Subcutaneous abdominal adipose tissue (tissue), 5 donors: ENCODE measurements at regions not wholly inside any gene's neighbourhood (a gene's known extent, or its start where the extent isn't known, plus 50 kb on each side); places are given as distances from the start of the nearest gene placed in this dataset.

Experiments
- H3K27ac ChIP-seq: one replicate; pipeline ENCODE4 v1.7.0; 2013; ENCODE audit warnings: low read depth, mild to moderate bottlenecking, inconsistent platforms, low read length, moderate library complexity
- H3K27me3 ChIP-seq, 5 donors: one replicate each; pipeline ENCODE4 v1.7.0; 2013; ENCODE audit warnings: low read length in 5 of 5, inconsistent platforms in 1 of 5; ENCODE audit not compliant: control insufficient read depth in 5 of 5, insufficient read depth in 4 of 5
- H3K36me3 ChIP-seq, 5 donors: one replicate each; pipeline ENCODE4 v1.7.0; 2013; ENCODE audit warnings: low read length in 5 of 5; ENCODE audit not compliant: control insufficient read depth in 5 of 5, insufficient read depth in 5 of 5
- H3K4me1 ChIP-seq, 5 donors: one replicate each; pipeline ENCODE4 v1.7.0; 2013; ENCODE audit warnings: low read length in 5 of 5, mild to moderate bottlenecking in 3 of 5, moderate library complexity in 1 of 5; ENCODE audit not compliant: control insufficient read depth in 5 of 5, insufficient read depth in 5 of 5
- H3K4me3 ChIP-seq, 5 donors: one replicate each; pipeline ENCODE4 v1.7.0; 2013; ENCODE audit warnings: low read length in 5 of 5, low read depth in 1 of 5
- H3K9ac ChIP-seq, 5 donors: one replicate each; pipeline ENCODE4 v1.7.0; 2013; ENCODE audit warnings: low read length in 5 of 5, mild to moderate bottlenecking in 4 of 5, moderate library complexity in 3 of 5
- H3K9me3 ChIP-seq, 5 donors: one replicate each; pipeline ENCODE4 v1.7.0; 2013; ENCODE audit warnings: low read length in 5 of 5; ENCODE audit not compliant: control insufficient read depth in 5 of 5
- donor health status: healthy.
- donor health status: healthy.
- donor health status: healthy.
- donor health status: healthy.
- donor health status: healthy.

DNA sequence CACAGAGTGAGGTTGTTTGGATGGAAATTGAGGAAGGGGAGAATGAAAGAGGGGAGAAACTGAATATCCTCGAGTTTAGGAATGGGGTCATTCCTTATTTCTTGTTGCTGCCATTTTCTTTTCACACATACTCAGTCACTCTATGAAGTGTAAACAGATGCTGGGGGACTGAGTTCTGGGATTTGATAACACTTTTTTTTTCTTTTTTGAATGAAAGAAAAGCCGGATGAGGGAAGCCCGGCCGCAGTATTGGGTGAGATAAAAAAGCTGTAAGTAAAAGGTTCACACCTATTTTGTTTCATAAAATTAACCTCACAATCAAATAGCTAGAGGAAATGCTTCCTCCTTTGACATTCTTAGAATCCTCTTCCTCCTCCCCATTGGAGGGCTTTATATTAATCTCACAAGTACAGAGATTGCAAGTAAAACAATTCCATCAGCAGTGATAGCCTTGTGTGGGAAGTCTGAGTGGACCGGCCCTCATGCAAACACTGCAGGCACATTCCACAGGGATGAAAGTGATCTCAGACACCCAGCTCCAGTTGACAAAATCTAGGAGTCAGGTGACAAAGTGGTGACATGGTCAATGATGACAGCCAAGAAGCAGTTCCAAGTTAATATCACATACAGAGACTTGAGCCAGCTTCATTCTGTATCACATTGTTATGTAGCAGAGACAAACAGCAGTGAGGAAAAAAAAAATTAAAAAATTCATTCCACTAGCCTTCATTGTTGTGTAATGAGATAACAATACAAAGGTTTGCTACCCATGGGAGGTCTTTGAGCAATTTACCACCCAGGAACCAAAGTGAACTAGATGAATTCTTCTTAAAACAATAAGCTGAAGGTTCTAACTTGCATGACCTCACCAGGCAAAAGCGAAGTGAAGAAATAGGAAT lies 391.1 kb upstream of the HSF2 start:
- Histone ChIP-seq H3K4me1 (no peaks in the 10 kb centered on the region), H3K27ac (no peak overlapping the region), H3K9ac (no peak overlapping the region), H3K36me3 (no peaks in the 10 kb centered on the region), H3K27me3 (no peaks in the 10 kb centered on the region), H3K4me3 (no peak overlapping the region), H3K9me3 (no peaks in the 10 kb centered on the region)

- no peak overlapping the region for H3K9ac ChIP-seq
Observed at GRCh38 chr6:122009000-122009350, 390.5 kb upstream of the HSF2 start.

GRCh38 chr6:122012578-122012977 lies 386.9 kb upstream of the HSF2 start:
- Histone ChIP-seq H3K9me3 (no peaks in the 10 kb centered on the region), H3K27me3 (no peaks in the 10 kb centered on the region), H3K9ac (no peak overlapping the region), H3K4me3 (no peak overlapping the region), H3K4me1 (no peaks in the 10 kb centered on the region), H3K27ac (no peak overlapping the region), H3K36me3 (no peaks in the 10 kb centered on the region)

More at GRCh38 chr6:122009000-122009350, 390.5 kb upstream of the HSF2 start:
- H3K36me3 ChIP-seq: no peaks in the 10 kb centered on the region
- H3K9me3 ChIP-seq: no peaks in the 10 kb centered on the region
- no peaks in the 10 kb centered on the region for H3K27me3 ChIP-seq
- no peaks in the 10 kb centered on the region for H3K4me1 ChIP-seq
- no peak overlapping the region for H3K4me3 ChIP-seq
- H3K27ac ChIP-seq: no peak overlapping the region

DNA sequence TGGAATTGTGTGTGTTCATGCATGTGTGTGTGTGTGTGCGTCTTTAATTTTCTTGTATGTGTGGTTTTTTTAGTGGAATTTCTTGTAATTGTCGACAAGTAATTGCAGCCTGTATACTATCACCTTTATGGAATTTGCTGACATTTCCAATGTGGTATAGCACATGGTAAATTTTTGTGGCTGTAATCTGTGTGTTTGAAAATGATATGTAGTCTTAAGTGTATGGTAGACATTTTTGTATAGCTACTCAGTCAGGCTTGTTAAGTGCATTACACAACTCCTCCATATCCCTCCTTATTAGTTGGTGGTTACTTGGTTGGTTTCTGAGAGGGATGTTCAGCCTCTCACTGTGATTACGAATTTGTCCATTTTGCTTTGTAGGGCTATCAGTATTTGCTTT lies 384.5 kb upstream of the HSF2 start:
- H3K9me3 ChIP-seq: no peaks in the 10 kb centered on the region
- H3K4me3 ChIP-seq: no peak overlapping the region
- no peak overlapping the region for H3K27ac ChIP-seq
- H3K27me3 ChIP-seq: no peaks in the 10 kb centered on the region
- H3K36me3 ChIP-seq: no peaks in the 10 kb centered on the region
- H3K9ac ChIP-seq: no peak overlapping the region
- H3K4me1 ChIP-seq: no peaks in the 10 kb centered on the region

DNA sequence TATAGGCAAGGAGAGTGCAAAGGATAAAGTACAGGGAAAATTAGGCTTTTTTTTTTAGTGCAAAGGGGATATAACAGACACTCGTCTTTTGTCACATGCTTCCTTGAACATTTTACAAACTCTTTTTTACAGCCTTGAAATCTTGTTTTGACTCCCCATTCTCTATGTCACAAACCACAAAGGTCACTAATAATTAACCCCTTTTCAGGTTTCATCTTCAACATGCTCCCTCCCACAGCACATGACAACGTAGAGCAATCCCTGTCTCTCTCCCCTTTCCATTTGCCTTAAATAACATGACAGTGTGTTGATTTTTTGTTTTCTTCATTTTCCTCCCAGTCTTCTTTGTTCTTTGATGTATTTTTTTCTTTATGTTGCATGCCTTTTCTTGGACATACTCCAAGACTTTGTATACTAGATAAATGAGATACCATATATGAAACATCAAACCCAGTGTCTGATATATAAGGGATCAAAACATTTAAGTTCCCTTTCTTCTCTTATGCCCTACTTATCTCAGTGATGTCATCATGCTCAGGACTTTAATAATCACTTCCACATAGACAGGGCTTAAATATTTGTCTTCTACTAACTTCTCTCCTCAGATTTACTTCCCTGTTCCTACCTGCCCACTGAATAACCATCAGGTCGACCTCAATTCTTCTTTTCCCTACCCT lies 378.7 kb upstream of the HSF2 start:
- Histone ChIP-seq H3K27me3 (no peaks in the 10 kb centered on the region), H3K9ac (no peak overlapping the region), H3K36me3 (no peaks in the 10 kb centered on the region), H3K27ac (no peak overlapping the region), H3K4me3 (no peak overlapping the region), H3K4me1 (no peaks in the 10 kb centered on the region), H3K9me3 (no peaks in the 10 kb centered on the region)

DNA sequence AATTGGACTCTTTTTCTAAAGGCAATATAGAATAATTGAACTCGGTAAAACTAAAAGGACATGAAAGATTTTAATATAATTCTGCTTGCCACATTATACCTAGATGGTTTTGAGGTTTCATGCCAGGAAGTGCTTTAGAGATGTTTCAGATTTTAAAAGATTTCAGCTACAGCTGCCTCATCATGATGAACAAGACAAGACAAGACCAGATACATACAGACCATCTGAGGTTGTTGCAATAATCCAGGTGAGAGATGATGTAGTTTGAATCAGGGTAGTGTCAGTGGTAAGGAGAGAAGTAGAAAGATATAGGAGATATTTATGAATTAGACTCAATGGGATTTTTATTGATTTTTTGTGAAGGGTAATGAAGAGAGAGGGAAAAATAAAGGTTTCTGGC lies 374.3 kb upstream of the HSF2 start:
- Histone ChIP-seq H3K27ac (no peak overlapping the region), H3K9ac (no peak overlapping the region), H3K27me3 (no peaks in the 10 kb centered on the region), H3K4me1 (no peaks in the 10 kb centered on the region), H3K36me3 (no peaks in the 10 kb centered on the region), H3K9me3 (no peaks in the 10 kb centered on the region), H3K4me3 (no peak overlapping the region)

DNA sequence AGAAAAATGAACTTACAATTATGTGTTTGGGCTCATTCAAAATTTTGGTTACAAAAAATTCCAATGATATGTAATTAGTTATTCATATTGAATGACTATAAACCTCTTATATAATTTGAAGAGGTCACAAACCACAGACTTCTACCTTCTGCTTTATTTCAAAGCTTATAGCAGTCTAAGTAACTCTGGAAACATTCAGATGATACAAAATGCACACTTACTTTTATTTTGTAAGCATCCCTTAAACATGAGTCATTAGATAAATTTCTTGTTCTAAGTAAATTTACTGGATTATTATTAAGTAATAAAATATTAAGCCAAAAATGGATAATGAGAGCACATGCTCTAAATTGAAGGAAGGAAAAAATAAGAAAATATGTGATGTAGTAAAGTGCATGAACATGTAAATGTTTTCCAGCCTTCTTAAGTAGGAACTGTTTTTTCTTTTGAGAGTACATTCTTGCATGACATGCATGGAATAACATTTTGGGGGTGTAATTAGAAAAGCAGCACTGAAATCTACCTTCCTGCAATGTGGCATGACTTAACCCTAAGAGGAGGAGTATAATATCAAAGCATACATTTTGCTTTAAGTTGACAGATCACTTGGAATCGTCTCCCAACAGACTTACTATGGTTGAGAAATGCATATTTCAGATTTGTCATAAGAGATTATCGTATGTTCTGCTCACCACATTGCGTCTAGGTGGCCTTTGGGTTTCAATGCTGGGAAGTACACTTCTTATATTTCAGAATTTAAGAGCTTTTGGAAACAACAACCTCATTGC lies 372.7 kb upstream of the HSF2 start:
- Histone ChIP-seq H3K4me1 (no peaks in the 10 kb centered on the region), H3K9me3 (no peaks in the 10 kb centered on the region), H3K27me3 (no peaks in the 10 kb centered on the region), H3K9ac (no peak overlapping the region), H3K36me3 (no peaks in the 10 kb centered on the region), H3K4me3 (no peak overlapping the region), H3K27ac (no peak overlapping the region)

- no peaks in the 10 kb centered on the region for H3K36me3 ChIP-seq
- no peaks in the 10 kb centered on the region for H3K27me3 ChIP-seq
- H3K9me3 ChIP-seq: no peaks in the 10 kb centered on the region
- H3K4me1 ChIP-seq: no peaks in the 10 kb centered on the region
- no peak overlapping the region for H3K4me3 ChIP-seq
- no peak overlapping the region for H3K27ac ChIP-seq
- H3K9ac ChIP-seq: no peak overlapping the region
Observed at GRCh38 chr6:122028933-122029522, 370.4 kb upstream of the HSF2 start.

DNA sequence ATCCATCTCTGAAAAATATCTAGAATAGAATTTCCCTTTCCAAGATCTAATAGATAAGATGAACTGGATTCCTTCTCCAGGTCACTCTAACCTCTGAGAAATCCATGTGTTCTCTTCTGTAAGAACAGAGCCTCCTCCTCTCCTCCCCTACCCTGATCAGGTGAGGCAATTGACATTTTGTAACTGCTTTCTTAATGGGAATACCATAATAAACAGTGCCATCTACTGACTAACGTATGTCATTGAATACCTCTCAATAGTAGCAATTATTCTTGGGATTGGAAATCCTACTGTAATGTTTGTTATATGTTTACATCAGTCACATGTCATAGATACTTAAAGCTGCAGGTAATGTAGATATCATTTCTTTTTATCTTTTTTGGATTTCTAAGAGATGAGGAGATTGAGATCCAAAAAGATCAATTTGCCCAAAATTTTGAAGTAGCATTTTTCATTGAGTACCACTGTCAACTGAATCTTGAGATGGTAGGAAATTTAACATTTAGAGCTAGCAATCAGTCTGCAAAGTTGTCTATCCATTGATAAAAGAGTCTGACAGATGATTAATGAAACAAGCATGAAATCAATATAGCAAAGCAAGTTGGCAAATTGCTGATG lies 365.8 kb upstream of the HSF2 start:
- H3K9me3 ChIP-seq: no peaks in the 10 kb centered on the region
- no peak overlapping the region for H3K27ac ChIP-seq
- H3K36me3 ChIP-seq: no peaks in the 10 kb centered on the region
- H3K4me3 ChIP-seq: no peak overlapping the region
- no peak overlapping the region for H3K9ac ChIP-seq
- no peaks in the 10 kb centered on the region for H3K4me1 ChIP-seq
- H3K27me3 ChIP-seq: no peaks in the 10 kb centered on the region
